ENCODE measurements at regions not wholly inside any gene's neighbourhood (a gene's known extent, or its start where the extent isn't known, plus 50 kb on each side); places are given as distances from the start of the nearest gene placed in this dataset.

DNA sequence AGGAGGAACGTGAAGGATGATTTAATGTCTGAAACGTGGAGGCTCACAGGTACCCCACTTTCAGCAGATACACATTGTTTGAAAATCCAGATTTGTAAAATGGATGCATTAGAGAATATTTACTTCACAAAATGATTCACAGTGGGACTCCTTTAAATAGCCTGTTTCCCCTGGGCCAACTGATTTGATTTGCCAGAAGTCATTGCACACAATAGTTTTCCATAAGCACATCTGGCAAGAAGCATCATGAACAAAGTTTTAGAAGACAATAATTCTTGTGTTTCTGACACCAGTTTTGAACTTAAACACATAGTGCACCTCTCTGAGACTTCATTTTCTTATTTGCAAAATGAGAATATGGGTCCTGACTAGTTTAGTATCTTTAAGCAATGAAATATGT, 451.4 kb upstream of the SLC14A2 start:
- TF ChIP-seq, protein P1, sequence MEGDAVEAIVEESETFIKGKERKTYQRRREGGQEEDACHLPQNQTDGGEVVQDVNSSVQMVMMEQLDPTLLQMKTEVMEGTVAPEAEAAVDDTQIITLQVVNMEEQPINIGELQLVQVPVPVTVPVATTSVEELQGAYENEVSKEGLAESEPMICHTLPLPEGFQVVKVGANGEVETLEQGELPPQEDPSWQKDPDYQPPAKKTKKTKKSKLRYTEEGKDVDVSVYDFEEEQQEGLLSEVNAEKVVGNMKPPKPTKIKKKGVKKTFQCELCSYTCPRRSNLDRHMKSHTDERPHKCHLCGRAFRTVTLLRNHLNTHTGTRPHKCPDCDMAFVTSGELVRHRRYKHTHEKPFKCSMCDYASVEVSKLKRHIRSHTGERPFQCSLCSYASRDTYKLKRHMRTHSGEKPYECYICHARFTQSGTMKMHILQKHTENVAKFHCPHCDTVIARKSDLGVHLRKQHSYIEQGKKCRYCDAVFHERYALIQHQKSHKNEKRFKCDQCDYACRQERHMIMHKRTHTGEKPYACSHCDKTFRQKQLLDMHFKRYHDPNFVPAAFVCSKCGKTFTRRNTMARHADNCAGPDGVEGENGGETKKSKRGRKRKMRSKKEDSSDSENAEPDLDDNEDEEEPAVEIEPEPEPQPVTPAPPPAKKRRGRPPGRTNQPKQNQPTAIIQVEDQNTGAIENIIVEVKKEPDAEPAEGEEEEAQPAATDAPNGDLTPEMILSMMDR (IDR thresholded peaks at IDR 0.05; ENCODE audit: insufficient read depth, low read depth, low read length), result no peak
- TF ChIP-seq EZH2 (IDR thresholded peaks at IDR 0.05; ENCODE audit: insufficient read depth, low read length), result no peak

Measured in astrocyte (in vitro differentiated cells and primary cell).